Brain microvascular endothelial cell (primary cell): ENCODE measurements at regions not wholly inside any gene's neighbourhood (a gene's known extent, or its start where the extent isn't known, plus 50 kb on each side); places are given as distances from the start of the nearest gene placed in this dataset.

Experiments used
- DNase-seq: peaks from one replicate; pipeline ENCODE4 v3.0.0-alpha.2; 2020
- H3K27ac ChIP-seq: fragments of 250-450 bp; sonication (Bioruptor Pico); 2 replicates; pipeline ENCODE4 v1.5.1; 2020; ENCODE audit warnings: mild to moderate bottlenecking, moderate library complexity
- H3K27me3 ChIP-seq: fragments of 250-450 bp; sonication (Bioruptor Pico); replicated peaks from 2 replicates; pipeline ENCODE4 v1.5.1; 2020; ENCODE audit warnings: mild to moderate bottlenecking
- H3K36me3 ChIP-seq: fragments of 250-450 bp; sonication (Bioruptor Pico); replicated peaks from 2 replicates; pipeline ENCODE4 v1.5.1; 2020; ENCODE audit warnings: mild to moderate bottlenecking
- H3K4me3 ChIP-seq: 2 replicates; pipeline ENCODE4 v1.5.1; 2011; ENCODE audit warnings: low read depth, mild to moderate bottlenecking, control low read depth, low read length, moderate library complexity
- in situ Hi-C: cut with HindIII; loops from 2 replicates; pipeline ENCODE4 v1.10.0; 2017; ENCODE audit warnings: low sequenced_read_pairs, low pct_ligation_motif_present
- TF ChIP-seq, protein P1 (sequence below): IDR thresholded peaks from 2 replicates; pipeline ENCODE4 v1.5.1; 2011; ENCODE audit warnings: low read depth, mild to moderate bottlenecking, moderate library complexity, low read length, control low read depth, inconsistent platforms; ENCODE audit errors: missing control alignments

DNA sequence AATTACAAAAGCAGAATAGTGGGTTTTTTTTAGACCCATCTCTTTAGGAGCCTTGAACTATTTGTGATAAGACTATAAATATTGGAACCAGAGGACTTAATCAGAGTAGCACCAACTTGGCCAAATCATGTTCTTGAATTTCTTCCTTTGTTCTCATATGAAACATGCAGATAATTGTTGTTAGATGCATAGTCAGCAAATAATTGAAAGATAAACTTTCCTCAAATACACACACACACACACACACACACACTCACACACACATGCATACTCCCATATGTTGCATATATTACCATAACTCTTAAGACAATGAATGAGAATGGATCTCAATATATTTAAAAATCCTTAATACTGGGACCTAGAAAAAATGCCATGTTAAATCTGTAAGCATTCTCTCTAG is 310.4 kb downstream of the KCNJ2 start:
- TF ChIP-seq, protein P1, sequence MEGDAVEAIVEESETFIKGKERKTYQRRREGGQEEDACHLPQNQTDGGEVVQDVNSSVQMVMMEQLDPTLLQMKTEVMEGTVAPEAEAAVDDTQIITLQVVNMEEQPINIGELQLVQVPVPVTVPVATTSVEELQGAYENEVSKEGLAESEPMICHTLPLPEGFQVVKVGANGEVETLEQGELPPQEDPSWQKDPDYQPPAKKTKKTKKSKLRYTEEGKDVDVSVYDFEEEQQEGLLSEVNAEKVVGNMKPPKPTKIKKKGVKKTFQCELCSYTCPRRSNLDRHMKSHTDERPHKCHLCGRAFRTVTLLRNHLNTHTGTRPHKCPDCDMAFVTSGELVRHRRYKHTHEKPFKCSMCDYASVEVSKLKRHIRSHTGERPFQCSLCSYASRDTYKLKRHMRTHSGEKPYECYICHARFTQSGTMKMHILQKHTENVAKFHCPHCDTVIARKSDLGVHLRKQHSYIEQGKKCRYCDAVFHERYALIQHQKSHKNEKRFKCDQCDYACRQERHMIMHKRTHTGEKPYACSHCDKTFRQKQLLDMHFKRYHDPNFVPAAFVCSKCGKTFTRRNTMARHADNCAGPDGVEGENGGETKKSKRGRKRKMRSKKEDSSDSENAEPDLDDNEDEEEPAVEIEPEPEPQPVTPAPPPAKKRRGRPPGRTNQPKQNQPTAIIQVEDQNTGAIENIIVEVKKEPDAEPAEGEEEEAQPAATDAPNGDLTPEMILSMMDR, result no peak
- Histone ChIP-seq H3K27ac (no peak overlapping the region), H3K36me3 (no peaks in the 10 kb centered on the region), H3K4me3 (no peak overlapping the region), H3K27me3 (no peaks in the 10 kb centered on the region)
- DNase-seq, result no peak
- in situ Hi-C loops, result no loop called here

DNA sequence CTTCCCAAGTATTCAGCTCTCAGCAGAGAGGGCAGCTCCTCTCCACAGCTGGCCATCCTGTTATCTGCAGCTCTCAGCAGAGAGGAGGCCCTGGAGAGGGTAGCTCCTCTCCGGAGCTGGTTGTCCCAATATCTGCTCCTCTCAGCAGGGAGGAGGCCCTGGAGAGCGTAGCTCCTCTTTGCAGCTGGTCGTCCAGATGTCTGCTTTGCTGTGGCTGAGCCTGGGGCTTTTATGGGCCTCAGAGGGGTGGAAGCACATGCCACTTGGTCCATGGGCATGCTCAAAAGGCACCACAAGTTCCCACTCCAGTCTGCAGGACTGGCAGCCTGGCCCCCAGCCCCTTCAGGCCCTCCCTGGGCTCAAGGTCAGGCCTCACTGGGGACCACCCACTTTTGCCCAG is 314.3 kb downstream of the KCNJ2 start:
- DNase-seq, result no peak
- in situ Hi-C loops, result no loop called here
- no peaks in the 10 kb centered on the region for H3K36me3 ChIP-seq
- no peak overlapping the region for H3K4me3 ChIP-seq
- no peak overlapping the region for H3K27ac ChIP-seq
- TF ChIP-seq, protein P1, result no peak
- H3K27me3 ChIP-seq, result no peaks in the 10 kb centered on the region

DNA sequence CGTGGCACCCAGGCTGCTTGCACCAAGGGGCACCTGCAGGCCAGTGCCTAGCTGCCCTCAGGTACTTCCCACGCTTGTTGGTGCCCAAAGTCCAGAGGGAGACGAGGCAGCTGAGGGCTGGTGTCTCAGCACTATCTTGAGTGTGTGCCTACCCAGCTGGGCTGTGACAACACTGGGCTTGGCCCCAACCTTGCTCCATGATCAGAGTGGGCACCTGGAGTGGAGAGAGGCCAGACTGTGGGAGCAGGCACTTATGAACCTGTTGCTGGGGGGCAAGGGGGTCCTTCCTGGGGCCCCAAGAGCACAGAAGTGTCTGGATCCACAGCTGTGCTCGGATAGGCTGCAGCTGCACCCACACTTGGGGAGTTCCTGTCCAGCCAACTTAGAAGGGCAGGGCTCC is 314.7 kb downstream of the KCNJ2 start:
- no peak overlapping the region for H3K4me3 ChIP-seq
- TF ChIP-seq, protein P1, result no peak
- no peaks in the 10 kb centered on the region for H3K27me3 ChIP-seq
- in situ Hi-C loops, result no loop called here
- no peak for DNase-seq
- H3K36me3 ChIP-seq, result no peaks in the 10 kb centered on the region
- no peak overlapping the region for H3K27ac ChIP-seq

DNA sequence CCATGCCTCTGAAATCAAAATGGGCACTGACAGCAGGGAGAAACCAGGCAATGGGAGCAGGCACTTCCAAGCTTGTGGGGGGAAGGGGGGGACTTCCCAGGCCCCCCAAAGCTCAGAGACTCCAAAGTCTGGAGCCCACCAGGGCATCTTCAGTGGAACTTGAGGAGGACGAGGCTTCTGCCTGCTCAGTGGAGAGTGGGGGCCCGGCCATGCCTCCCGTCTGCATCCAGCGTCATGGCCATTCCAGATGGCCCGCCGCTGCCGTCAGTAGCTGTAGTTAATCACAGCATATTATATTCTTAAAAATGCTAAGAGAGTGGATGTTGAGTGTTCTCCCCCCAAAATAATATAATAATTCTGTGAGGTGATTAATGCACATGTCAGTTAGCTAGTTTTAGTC is 315.2 kb downstream of the KCNJ2 start:
- Histone ChIP-seq H3K36me3 (no peaks in the 10 kb centered on the region), H3K27ac (no peak overlapping the region), H3K27me3 (no peaks in the 10 kb centered on the region), H3K4me3 (no peak overlapping the region)
- TF ChIP-seq, protein P1, result no peak
- DNase-seq, result no peak
- in situ Hi-C loops, result no loop called here

DNA sequence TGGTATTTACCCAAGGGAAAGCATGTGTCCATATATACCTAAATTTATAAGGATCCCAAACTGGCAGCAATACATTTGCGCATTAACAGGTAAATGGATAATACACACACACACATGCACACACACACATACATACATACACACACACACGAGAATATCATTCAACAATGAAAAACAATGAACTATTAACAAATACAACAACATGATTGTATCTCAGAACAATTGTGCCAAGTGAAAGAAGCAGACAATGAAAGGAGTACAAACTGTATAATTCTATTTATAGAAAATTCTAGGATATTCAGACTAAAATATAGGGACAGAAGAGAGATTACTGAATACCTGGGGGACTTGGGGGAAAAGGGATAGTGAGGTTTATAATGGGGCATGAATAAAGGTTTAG is 323.0 kb downstream of the KCNJ2 start:
- Histone ChIP-seq H3K27ac (no peak overlapping the region), H3K27me3 (no peaks in the 10 kb centered on the region), H3K4me3 (no peak overlapping the region), H3K36me3 (no peaks in the 10 kb centered on the region)
- DNase-seq, result no peak
- TF ChIP-seq, protein P1, result no peak
- in situ Hi-C loops, result no loop called here

DNA sequence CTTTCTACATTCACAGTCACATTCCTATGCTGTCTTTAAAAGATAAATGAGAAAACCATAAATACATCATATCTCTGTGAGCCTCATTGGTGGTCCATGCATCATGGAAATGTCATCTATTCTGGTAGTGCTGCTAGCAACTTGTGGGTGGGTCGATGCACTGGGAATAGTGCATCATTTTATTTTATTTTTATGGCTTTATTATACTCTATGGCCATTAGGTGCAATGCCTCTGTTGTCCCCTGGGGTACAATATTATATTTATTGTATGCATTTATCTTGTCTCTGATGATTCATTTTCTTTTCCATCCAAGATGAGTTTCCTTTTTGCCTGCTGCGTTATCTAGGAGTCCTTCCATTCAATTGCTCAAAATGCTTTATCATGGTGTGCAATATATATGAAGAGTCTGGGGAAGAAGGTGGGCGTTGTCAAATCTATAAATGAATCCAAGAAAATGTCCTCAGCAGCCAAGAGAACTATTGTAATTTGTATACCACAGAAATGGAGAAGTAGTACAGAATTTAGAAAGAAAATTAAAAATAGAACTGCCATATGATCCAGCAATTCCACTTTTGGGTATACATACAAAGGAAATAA is 324.0 kb downstream of the KCNJ2 start:
- in situ Hi-C loops, result no loop called here
- DNase-seq, result no peak
- H3K27me3 ChIP-seq, result no peaks in the 10 kb centered on the region
- no peak overlapping the region for H3K27ac ChIP-seq
- TF ChIP-seq, protein P1, result no peak
- no peaks in the 10 kb centered on the region for H3K36me3 ChIP-seq
- no peak overlapping the region for H3K4me3 ChIP-seq
